NCI-H774 (cell line): ENCODE measurements at regions not wholly inside any gene's neighbourhood (a gene's known extent, or its start where the extent isn't known, plus 50 kb on each side); places are given as distances from the start of the nearest gene placed in this dataset.

ENCODE experiments used
- DNase-seq: peaks from one replicate; lab custom pipeline; 2025; lab: John Stamatoyannopoulos, UW

DNA sequence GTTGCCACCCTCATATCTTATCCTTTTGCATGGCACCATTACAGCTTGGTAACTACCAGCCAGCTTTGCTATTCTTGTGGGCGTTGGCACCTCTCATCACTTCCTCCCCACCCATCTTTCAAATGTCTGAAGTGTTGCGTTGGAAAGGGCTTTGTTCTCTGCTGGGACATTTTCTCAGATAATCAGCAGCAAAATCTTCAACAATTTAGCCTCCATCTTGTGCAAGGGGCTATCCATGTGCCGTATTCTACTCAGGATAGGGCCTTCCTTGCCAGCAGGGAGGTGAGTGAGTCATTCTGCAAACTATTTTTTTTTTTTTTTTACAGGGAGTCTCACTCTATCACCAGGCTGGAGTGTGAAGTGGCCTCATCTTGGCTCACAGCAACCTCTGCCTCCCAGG is 62.1 kb upstream of the NUDT12 start:
- DNase-seq, result no peak

DNA sequence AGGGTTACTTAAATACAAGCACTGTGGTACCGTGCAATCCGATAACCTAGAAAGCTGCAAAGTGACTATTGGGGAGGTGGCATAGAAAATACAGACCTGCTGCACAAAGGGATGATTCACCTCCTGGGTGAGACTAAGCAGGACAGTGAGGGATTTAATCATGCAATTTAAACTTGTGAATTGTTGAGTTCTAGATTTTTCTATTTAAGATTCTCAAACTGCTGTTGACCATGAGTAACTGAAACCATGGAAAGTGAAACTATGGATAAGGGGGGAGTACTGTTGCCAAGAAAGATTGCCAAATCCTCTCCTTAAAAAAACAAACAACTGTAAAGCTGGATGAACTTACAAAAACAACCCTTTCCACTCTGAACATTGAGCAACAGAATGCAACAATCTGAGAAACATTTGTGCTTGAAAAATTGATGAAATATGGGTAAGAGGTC is 61.5 kb upstream of the NUDT12 start:
- DNase-seq, result no peak

DNA sequence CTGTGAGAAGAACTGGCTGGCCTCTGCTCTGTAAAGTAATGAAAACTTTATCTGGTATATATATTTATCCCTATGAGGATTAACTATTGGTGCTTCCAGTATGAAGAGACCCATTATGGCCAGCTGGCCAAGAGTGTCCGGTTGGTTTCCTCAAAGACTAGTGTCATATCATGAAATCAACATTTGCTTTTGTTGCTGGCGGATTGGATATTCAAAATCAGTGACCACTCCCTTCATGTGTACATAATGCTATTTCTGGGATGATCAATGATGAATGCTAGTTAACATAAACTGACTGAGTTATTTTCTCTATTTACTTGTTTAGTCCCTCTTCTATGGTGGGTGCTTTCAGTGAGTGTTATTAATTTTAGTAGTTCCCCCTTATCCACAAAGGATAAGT is 60.8 kb upstream of the NUDT12 start:
- no peak for DNase-seq

DNA sequence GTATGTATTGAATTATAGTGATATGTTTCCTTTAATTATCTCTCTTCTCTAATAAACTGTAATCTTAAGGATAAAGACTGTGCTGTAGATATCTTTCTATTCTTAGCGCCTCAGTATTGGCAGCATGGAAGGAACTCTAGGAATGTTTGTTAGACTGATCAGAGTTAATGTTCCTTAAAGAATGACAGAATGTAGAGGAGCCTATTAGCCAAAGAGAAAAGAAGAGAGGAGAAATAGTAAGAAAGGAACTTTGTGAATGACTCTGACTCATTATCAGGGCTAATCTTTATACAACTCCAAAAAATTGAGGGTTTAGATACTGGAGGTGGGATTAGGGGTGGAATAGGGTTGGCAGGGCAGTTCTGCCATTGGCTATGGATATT is 59.0 kb upstream of the NUDT12 start:
- no peak for DNase-seq

DNA sequence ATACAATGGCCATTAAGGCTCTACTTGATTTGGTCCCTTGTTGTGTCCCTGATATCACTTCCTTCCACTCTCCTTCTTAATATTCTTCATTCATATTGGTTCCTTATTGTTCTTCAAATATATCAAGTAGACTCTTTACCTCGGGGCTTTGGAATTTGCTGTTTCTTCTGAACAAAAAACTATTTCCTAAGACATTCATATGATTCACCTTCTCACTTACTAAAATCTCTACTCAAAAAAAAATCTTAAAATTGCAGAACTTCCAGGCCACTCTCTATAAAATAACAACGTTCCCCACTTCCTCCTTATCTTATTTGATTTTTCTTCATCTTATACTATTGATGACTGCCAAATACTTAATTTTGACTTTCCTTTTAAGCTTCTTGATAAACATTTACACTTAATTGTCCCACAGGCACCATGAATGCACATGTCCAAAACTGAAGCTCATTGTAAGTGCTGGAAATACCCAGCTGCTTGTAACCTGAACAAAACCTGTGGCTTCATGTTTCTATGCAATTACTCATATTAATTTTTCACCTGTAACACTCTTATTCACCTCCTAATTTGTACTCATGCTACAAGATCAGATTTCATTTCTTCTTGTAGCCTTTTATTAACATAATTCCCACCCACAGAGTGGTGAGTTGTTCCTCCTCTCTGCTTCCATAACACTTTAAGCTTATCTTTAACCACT is 58.4 kb upstream of the NUDT12 start:
- no peak for DNase-seq

DNA sequence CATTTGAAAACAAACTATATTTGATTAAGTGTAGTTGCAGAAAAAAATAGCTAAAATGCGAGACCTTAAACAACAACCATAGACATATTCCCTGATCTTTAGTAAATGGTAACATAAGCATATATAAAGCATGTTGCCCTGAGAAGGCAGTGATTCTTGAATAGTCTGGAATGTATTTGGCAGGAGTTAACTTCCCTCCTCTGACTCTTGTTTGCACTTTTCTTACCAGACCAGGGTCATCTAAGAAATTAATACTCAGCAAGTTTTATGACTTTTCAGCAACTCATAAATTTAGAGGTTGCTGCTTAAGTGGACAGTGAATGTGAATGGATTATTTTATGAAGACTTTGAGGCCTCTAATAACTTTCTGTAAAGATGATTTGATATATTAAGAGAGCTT is 55.3 kb upstream of the NUDT12 start:
- DNase-seq, result no peak

DNA sequence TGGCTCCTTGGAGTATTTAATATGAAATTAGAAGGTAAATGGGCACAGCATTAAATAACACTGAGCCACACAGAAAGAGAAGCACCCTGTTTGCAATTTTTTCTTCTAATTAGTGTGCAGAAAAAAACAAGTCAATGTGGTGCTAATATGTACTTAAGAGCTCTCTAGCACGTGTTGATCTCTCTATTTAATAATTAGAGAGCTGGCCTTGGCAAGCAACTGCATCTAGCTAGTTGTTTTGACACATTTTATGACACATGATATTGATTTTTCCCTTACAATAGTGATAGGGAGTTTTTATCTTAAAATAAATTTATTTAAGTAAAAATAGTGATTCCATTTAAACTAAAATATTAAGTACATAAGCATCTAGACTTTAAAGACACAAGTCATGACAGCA is 54.5 kb upstream of the NUDT12 start:
- DNase-seq, result peak; percentile 21

DNA sequence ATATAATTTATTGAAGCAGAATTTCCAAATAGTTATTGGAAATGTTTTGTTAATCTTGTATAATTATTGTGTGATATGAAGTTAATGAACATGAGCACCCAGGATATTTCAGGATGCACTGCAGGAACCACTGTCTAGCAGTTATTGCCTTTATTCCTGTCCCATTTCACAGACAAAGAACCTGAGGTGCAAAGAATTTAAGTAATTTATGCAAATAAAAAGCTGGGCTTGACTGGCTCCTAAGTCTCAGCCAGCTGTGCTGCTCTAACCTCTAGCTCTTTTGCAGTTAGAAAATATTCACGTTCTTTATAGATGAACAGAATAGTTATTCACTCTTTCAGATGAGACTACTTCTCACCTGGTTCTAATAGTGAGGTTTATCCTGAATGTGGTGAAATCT is 50.0 kb upstream of the NUDT12 start:
- DNase-seq, result no peak
